Fibroblast of villous mesenchyme (primary cell): ENCODE measurements at regions not wholly inside any gene's neighbourhood (a gene's known extent, or its start where the extent isn't known, plus 50 kb on each side); places are given as distances from the start of the nearest gene placed in this dataset.

Experiments used
- DNase-seq: peaks from one replicate; pipeline ENCODE4 v3.0.0-alpha.2; 2010; ENCODE audit warnings: low read depth
- H3K4me3 ChIP-seq: 2 replicates; pipeline ENCODE4 v1.5.1; 2011; ENCODE audit warnings: low read depth, mild to moderate bottlenecking, low read length
- TF ChIP-seq, protein P1 (sequence below): IDR thresholded peaks from 2 replicates; pipeline ENCODE4 v1.5.1; 2012; ENCODE audit warnings: low read depth, mild to moderate bottlenecking, low read length; ENCODE audit not compliant: insufficient read depth

DNA sequence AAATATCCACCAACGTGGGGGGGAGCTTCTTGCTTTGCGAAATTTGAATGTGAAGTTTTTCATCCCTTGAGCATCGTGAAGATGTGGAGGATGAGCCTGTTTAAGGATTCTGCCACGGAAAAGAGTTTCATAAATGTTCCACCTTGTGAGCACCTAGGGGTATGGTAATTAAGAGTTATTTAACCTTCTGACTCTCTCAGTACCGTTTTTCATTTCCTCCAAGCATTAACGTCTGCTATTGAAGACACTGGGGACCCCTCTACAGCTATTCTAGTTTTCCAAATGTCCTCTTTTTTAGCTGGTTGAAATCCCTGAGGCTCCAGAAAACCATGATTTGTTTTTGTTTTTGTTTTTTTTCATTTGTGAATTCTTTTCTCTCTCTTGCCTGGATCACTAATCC, 79.1 kb upstream of the GALNT2 start:
- DNase-seq = no peak
- H3K4me3 ChIP-seq = no peak overlapping the region
- TF ChIP-seq, protein P1, sequence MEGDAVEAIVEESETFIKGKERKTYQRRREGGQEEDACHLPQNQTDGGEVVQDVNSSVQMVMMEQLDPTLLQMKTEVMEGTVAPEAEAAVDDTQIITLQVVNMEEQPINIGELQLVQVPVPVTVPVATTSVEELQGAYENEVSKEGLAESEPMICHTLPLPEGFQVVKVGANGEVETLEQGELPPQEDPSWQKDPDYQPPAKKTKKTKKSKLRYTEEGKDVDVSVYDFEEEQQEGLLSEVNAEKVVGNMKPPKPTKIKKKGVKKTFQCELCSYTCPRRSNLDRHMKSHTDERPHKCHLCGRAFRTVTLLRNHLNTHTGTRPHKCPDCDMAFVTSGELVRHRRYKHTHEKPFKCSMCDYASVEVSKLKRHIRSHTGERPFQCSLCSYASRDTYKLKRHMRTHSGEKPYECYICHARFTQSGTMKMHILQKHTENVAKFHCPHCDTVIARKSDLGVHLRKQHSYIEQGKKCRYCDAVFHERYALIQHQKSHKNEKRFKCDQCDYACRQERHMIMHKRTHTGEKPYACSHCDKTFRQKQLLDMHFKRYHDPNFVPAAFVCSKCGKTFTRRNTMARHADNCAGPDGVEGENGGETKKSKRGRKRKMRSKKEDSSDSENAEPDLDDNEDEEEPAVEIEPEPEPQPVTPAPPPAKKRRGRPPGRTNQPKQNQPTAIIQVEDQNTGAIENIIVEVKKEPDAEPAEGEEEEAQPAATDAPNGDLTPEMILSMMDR = no peak

DNA sequence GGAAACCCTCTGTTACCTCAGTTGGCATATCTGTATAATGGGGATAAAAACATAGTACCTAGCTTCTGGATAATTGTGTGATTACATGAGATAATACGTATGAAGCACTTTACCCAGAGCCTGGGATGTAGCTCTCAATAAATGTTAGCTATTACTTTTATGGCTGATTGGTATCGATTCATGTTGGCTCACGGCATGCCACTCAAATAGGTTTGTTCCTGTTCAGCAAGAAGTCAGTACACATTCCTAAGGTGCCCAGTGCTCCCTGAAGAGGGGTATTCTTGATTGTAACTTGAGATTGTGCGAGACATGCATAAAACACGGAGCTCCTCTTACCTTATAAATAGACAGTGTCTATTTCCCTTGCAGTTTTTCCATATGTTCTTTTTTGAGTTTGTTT, 78.5 kb upstream of the GALNT2 start:
- no peak overlapping the region for H3K4me3 ChIP-seq
- TF ChIP-seq, protein P1 = no peak
- no peak for DNase-seq

DNA sequence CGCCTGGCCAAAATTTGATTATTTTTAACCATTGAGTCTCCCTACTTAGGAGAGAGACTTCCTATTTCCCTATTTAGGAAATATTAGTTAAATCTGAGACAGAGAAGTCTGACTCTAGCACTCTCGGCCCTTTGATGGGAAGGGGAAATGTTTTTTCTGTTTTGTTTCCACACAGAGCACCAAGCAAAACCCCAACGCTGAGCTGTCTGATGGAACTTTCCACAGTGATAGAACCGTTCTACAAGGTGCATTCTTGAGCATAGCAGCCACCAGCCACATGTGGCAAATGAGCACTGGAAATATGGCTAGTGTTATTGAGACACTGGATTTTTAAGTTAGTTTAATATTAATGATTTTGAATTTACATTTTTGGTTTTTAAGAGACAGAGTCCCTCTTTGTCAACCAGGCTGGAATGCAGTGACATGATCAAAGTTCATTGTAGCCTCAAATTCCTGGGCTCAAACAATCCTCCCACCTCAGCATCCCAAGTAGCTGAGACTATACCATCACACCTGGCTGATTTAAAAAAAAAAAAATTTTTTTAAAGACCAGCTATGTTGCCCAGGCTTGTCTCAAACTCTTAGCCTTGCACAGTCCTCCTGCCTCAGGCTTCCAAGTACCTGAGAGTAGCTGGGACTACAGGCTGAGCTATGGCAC, 77.3 kb upstream of the GALNT2 start:
- TF ChIP-seq, protein P1 = no peak
- no peak overlapping the region for H3K4me3 ChIP-seq
- no peak for DNase-seq

DNA sequence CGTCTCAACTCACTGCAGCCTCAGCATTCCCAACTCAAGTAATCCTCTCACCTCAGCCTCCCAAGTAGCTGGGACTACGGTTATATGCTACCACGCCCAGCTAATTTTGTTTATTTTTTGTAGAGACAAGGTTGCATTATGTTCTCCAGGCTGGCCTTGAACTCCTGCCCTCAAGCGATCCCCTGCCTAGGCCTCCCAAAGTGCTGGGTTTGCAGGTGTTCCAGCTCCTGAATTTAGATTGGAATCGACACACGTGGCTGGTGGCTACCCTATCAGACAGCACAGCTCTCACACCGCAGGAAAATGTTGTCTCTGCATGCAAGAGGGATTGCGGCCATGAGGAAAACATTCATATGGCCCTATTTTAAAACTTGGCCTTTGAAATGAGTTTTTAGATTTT, 76.7 kb upstream of the GALNT2 start:
- TF ChIP-seq, protein P1 = no peak
- DNase-seq = no peak
- no peak overlapping the region for H3K4me3 ChIP-seq

DNA sequence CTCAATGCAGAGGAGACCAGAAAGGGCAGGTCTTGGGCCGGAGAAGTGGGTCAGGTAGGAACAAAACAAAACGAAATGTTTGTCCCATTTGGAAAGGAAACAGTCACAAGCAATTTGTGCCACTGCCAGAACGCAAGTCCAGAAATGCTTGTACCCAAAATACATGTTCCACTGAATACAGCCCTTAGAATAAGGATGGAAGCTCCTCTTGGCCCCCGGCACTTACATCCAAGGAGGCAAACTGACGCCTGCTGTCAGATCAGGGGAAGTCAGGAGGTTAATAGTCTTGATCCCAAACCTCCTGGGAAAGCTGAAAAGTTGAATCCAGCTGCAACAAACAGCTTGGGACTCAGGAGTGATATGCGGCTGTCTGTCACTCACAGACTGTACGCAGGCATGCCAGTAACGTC, 75.9 kb upstream of the GALNT2 start:
- TF ChIP-seq, protein P1 = no peak
- no peak overlapping the region for H3K4me3 ChIP-seq
- DNase-seq = no peak

DNA sequence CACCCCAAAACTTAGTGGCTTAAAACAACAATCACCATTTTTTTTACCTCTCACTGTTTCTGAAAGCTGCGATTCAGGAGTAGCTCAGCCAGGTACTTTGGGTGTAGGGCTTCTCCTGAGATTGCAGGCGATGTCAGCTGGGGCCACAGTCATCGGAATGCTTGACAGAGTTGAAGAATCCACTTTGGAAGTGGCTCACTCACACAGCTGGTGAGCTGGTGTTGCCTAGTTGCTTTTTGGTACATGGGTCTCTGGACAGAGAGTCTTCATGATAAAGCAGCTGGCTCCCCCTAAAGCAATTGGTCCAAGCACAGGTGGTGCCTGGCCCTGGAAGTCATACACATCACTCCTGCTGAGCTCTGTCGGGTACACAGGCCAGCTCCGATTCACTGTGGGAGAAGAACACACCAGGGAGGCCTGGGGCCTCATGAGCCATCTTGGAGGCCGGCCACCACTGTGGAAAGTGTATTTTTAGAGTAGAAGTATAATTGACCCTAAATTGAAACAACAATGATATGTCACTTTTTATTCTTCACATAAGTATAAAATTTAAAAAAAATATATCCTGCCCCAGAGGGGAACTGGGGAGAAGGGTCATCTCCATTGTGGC, 75.2 kb upstream of the GALNT2 start:
- TF ChIP-seq, protein P1 = no peak
- H3K4me3 ChIP-seq = no peak overlapping the region
- DNase-seq = no peak

DNA sequence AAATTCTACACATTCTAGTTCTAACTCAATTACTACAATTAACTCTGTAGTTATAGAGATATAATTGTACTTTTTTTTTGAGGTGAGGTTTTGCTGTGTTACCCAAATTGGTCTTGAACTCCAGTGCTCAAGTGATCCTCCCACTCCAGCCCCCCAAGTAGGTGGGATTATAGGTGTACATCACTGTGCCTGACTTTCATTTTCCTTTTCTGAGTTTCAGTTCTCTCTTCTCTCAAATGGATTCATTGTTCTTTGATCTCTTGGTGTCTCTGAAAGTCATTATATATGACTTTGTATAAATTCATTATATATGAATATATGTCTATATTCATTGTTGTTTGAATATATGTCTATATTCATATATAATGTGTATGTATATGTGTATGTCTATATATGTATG, 74.0 kb upstream of the GALNT2 start:
- TF ChIP-seq, protein P1 = no peak
- no peak overlapping the region for H3K4me3 ChIP-seq
- DNase-seq = no peak
